Chondrocyte (in vitro differentiated cells): ENCODE measurements at regions not wholly inside any gene's neighbourhood (a gene's known extent, or its start where the extent isn't known, plus 50 kb on each side); places are given as distances from the start of the nearest gene placed in this dataset.

Source experiments
- DNase-seq: peaks from one replicate; pipeline ENCODE4 v3.0.0; 2021; ENCODE audit warnings: mixed read lengths, low spot score
- H3K27ac Mint-ChIP-seq: one replicate; pipeline ENCODE4 v1.8.0; 2021; ENCODE audit warnings: mild to moderate bottlenecking, moderate library complexity, mixed read lengths; ENCODE audit not compliant: unreplicated experiment
- H3K27me3 Mint-ChIP-seq: 2 replicates; pipeline ENCODE4 v1.8.0; 2021; ENCODE audit warnings: low read depth, mixed read lengths
- H3K36me3 Mint-ChIP-seq: 2 replicates; pipeline ENCODE4 v1.8.0; 2021; ENCODE audit warnings: low read depth, mixed read lengths
- H3K4me1 Mint-ChIP-seq: 2 replicates; pipeline ENCODE4 v1.8.0; 2021; ENCODE audit warnings: low read depth, mild to moderate bottlenecking, mixed read lengths
- H3K4me3 Mint-ChIP-seq: one replicate; pipeline ENCODE4 v1.8.0; 2021; ENCODE audit warnings: mild to moderate bottlenecking, moderate library complexity, mixed read lengths; ENCODE audit not compliant: unreplicated experiment
- H3K9me3 Mint-ChIP-seq: 2 replicates; pipeline ENCODE4 v1.8.0; 2021; ENCODE audit warnings: low read depth, mixed read lengths
- TF ChIP-seq, protein P1 (sequence below): fragments of 200-600 bp; sonication (generic); IDR thresholded peaks from 2 replicates; pipeline ENCODE4 v1.5.0; 2021; ENCODE audit warnings: antibody characterized with exemption, mild to moderate bottlenecking, moderate library complexity

DNA sequence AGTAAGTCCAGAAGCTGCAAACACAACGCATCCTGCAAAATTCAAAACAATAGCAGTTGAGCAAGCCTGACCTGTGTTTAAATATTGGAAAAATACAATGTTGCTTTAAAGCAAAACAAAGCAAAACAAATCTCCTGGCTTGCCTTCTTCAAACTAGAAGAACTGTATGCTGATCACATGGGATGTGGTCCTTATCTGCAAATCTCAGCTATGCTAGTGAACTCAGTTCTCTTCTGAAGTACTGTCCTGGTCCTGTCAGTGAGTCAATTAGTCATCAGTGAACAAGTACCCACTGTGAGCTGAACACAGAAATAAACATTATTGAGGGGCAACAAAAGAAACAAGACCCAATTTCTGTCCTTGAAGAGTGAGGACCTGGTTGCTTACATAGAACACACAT is 522.5 kb downstream of the SMARCA1 start:
- TF ChIP-seq, protein P1, sequence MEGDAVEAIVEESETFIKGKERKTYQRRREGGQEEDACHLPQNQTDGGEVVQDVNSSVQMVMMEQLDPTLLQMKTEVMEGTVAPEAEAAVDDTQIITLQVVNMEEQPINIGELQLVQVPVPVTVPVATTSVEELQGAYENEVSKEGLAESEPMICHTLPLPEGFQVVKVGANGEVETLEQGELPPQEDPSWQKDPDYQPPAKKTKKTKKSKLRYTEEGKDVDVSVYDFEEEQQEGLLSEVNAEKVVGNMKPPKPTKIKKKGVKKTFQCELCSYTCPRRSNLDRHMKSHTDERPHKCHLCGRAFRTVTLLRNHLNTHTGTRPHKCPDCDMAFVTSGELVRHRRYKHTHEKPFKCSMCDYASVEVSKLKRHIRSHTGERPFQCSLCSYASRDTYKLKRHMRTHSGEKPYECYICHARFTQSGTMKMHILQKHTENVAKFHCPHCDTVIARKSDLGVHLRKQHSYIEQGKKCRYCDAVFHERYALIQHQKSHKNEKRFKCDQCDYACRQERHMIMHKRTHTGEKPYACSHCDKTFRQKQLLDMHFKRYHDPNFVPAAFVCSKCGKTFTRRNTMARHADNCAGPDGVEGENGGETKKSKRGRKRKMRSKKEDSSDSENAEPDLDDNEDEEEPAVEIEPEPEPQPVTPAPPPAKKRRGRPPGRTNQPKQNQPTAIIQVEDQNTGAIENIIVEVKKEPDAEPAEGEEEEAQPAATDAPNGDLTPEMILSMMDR = no peak
- H3K4me3 Mint-ChIP-seq = no peak overlapping the region
- no peaks in the 10 kb centered on the region for H3K4me1 Mint-ChIP-seq

GRCh38 chrX:129000018-129000417 is 523.3 kb downstream of the SMARCA1 start:
- TF ChIP-seq, protein P1 = no peak
- no peak for DNase-seq
- Mint-ChIP-seq H3K36me3 (peaks cover 1% of the 10 kb centered on the region), H3K4me1 (no peaks in the 10 kb centered on the region), H3K4me3 (no peak overlapping the region), H3K27ac (no peak overlapping the region), H3K9me3 (peaks cover 24% of the 10 kb centered on the region), H3K27me3 (no peaks in the 10 kb centered on the region)

More for the DNA sequence above, 522.5 kb downstream of the SMARCA1 start:
- H3K27me3 Mint-ChIP-seq = no peaks in the 10 kb centered on the region
- H3K36me3 Mint-ChIP-seq = peaks cover 1% of the 10 kb centered on the region
- peaks cover 19% of the 10 kb centered on the region for H3K9me3 Mint-ChIP-seq
- no peak overlapping the region for H3K27ac Mint-ChIP-seq
- no peak for DNase-seq

- no peaks in the 10 kb centered on the region for H3K4me1 Mint-ChIP-seq
- H3K4me3 Mint-ChIP-seq = no peak overlapping the region
- H3K36me3 Mint-ChIP-seq = no peaks in the 10 kb centered on the region
- H3K27me3 Mint-ChIP-seq = no peaks in the 10 kb centered on the region
- H3K9me3 Mint-ChIP-seq = peaks cover 56% of the 10 kb centered on the region
- no peak for DNase-seq
- H3K27ac Mint-ChIP-seq = no peak overlapping the region
- TF ChIP-seq, protein P1 = no peak
Measured at GRCh38 chrX:128992107-128992971, 531.0 kb downstream of the SMARCA1 start.

DNA sequence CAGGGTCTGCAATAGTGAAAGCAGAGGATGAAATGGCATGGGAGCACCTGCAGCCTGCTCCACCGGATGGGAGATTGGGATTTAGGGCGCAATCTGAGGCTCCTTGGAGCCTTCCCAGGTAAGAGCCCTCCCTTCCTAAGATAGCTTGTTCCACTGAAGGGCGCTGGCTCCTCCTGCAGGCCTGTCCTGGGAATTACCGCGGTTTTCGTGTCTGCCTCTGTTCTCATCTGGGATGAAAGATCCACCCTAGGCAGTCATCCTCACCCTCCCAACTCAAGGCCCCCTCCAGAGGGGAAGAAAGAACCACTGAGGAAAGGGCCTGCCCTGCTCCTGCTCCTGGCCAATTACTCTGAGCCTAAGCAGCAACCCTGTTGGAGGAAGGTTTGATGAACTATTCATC is 547.5 kb downstream of the SMARCA1 start:
- Mint-ChIP-seq H3K9me3 (no peaks in the 10 kb centered on the region), H3K36me3 (no peaks in the 10 kb centered on the region), H3K4me3 (no peak overlapping the region), H3K27me3 (no peaks in the 10 kb centered on the region), H3K4me1 (no peaks in the 10 kb centered on the region), H3K27ac (no peak overlapping the region)
- no peak for DNase-seq
- TF ChIP-seq, protein P1 = peak; percentile 70

DNA sequence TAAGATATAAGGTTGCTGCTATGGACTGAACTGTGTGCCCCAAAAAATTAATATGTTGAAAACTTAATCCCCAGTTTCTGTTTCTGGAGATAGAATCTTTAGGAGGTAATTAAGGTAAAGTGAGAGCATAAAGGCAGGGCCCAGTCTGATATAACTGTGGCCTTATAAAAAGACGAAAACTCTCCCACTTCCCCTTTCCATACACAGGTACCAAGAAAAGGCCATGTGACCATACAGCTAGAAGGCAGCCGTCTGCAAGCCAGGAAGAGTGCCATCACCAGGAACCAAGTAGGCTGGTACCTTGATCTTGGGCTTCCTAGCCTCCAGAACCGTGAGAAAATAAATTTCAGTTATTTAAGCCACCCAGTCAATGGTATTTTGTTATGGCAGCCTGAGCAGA is 550.3 kb downstream of the SMARCA1 start:
- no peak overlapping the region for H3K27ac Mint-ChIP-seq
- H3K27me3 Mint-ChIP-seq = no peaks in the 10 kb centered on the region
- DNase-seq = no peak
- H3K4me1 Mint-ChIP-seq = no peaks in the 10 kb centered on the region
- no peak overlapping the region for H3K4me3 Mint-ChIP-seq
- no peaks in the 10 kb centered on the region for H3K9me3 Mint-ChIP-seq
- TF ChIP-seq, protein P1 = no peak
- H3K36me3 Mint-ChIP-seq = no peaks in the 10 kb centered on the region
